Loucy (cell line): ENCODE measurements at regions not wholly inside any gene's neighbourhood (a gene's known extent, or its start where the extent isn't known, plus 50 kb on each side); places are given as distances from the start of the nearest gene placed in this dataset.

Source experiments
- H2AFZ ChIP-seq: fragments of 200-600 bp; sonication (generic); 2 replicates; pipeline ENCODE4 v1.6.0; 2016; ENCODE audit warnings: antibody characterized with exemption, mild to moderate bottlenecking, low read length, moderate library complexity
- H3F3A ChIP-seq: fragments of 200-600 bp; 2 replicates; pipeline ENCODE4 v1.6.0; 2016; ENCODE audit warnings: antibody characterized with exemption, low read depth, mild to moderate bottlenecking
- H3K27me3 ChIP-seq: fragments of 200-600 bp; sonication (generic); 2 replicates; pipeline ENCODE4 v1.6.1; 2014; ENCODE audit warnings: low read length, mild to moderate bottlenecking; ENCODE audit not compliant: insufficient read depth, poor library complexity, severe bottlenecking
- H3K36me3 ChIP-seq: fragments of 200-600 bp; sonication (generic); 2 replicates; pipeline ENCODE4 v1.6.1; 2016; ENCODE audit warnings: low read length; ENCODE audit not compliant: insufficient read depth
- H3K4me1 ChIP-seq: fragments of 200-600 bp; sonication (generic); 2 replicates; pipeline ENCODE4 v1.5.1; 2014; ENCODE audit warnings: low read length, mild to moderate bottlenecking; ENCODE audit not compliant: insufficient read depth, poor library complexity, severe bottlenecking
- H3K4me2 ChIP-seq: fragments of 200-600 bp; sonication (generic); 2 replicates; pipeline ENCODE4 v1.6.0; 2014; ENCODE audit warnings: antibody characterized with exemption, low read length, low read depth, mild to moderate bottlenecking; ENCODE audit not compliant: poor library complexity, severe bottlenecking
- H3K4me3 ChIP-seq: fragments of 200-600 bp; sonication (generic); 2 replicates; pipeline ENCODE4 v1.5.1; 2014; ENCODE audit warnings: low read length, mild to moderate bottlenecking, mixed read lengths; ENCODE audit not compliant: poor library complexity, severe bottlenecking
- H3K79me2 ChIP-seq: fragments of 200-600 bp; sonication (generic); 2 replicates; pipeline ENCODE4 v1.6.1; 2014; ENCODE audit warnings: low read length; ENCODE audit not compliant: insufficient read depth
- H3K9ac ChIP-seq: fragments of 200-600 bp; sonication (generic); 2 replicates; pipeline ENCODE4 v1.6.0; 2014; ENCODE audit warnings: mild to moderate bottlenecking, low read depth, low read length, moderate library complexity; ENCODE audit not compliant: poor library complexity, severe bottlenecking
- H3K9me2 ChIP-seq: fragments of 200-600 bp; sonication (generic); replicated peaks from 2 replicates; pipeline ENCODE4 v1.6.1; 2016; ENCODE audit warnings: low read depth, low read length, mixed read lengths
- H3K9me3 ChIP-seq: fragments of 200-600 bp; sonication (generic); 2 replicates; pipeline ENCODE4 v1.6.1; 2014; ENCODE audit warnings: mild to moderate bottlenecking, antibody characterized with exemption, low read length, low read depth; ENCODE audit not compliant: insufficient read depth
- H4K20me1 ChIP-seq: fragments of 200-600 bp; sonication (generic); 2 replicates; pipeline ENCODE4 v1.6.0; 2014; ENCODE audit warnings: antibody characterized with exemption, low read length, mild to moderate bottlenecking; ENCODE audit not compliant: insufficient read depth, poor library complexity, severe bottlenecking
- CTCF ChIP-seq: fragments of 200-600 bp; sonication (generic); conservative IDR thresholded peaks from 2 replicates; pipeline ENCODE4 v1.5.1; 2014; ENCODE audit warnings: mild to moderate bottlenecking, antibody characterized with exemption, low read length
- EZH2phosphoT487 ChIP-seq: fragments of 200-600 bp; IDR thresholded peaks from 2 replicates; pipeline ENCODE4 v1.6.1; 2018; ENCODE audit warnings: antibody characterized with exemption, mild to moderate bottlenecking, moderate library complexity, borderline replicate concordance

GRCh38 chrX:149073479-149073878, 431.6 kb downstream of the IDS start:
- H3K36me3 ChIP-seq: no peaks in the 10 kb centered on the region
- no peak overlapping the region for H3K9ac ChIP-seq
- H3F3A ChIP-seq: no peaks in the 10 kb centered on the region
- no peaks in the 10 kb centered on the region for H3K27me3 ChIP-seq
- H4K20me1 ChIP-seq: no peaks in the 10 kb centered on the region
- no peak overlapping the region for H3K4me3 ChIP-seq
- no peak overlapping the region for H3K4me2 ChIP-seq
- no peaks in the 10 kb centered on the region for H3K79me2 ChIP-seq
- no peaks in the 10 kb centered on the region for H3K9me2 ChIP-seq
- no peaks in the 10 kb centered on the region for H3K9me3 ChIP-seq
- H2AFZ ChIP-seq: no peak overlapping the region
- TF ChIP-seq CTCF: no peak
- H3K4me1 ChIP-seq: peaks cover 29% of the 10 kb centered on the region

- no peaks in the 10 kb centered on the region for H3K27me3 ChIP-seq
- no peaks in the 10 kb centered on the region for H3K79me2 ChIP-seq
- no peaks in the 10 kb centered on the region for H3K36me3 ChIP-seq
- peaks cover 26% of the 10 kb centered on the region for H3K4me1 ChIP-seq
- no peak for TF ChIP-seq CTCF
- TF ChIP-seq EZH2phosphoT487: no peak
- no peaks in the 10 kb centered on the region for H4K20me1 ChIP-seq
- no peaks in the 10 kb centered on the region for H3K9me2 ChIP-seq
- no peak overlapping the region for H2AFZ ChIP-seq
- H3K4me3 ChIP-seq: no peak overlapping the region
- no peak overlapping the region for H3K9ac ChIP-seq
- H3F3A ChIP-seq: no peaks in the 10 kb centered on the region
- no peaks in the 10 kb centered on the region for H3K9me3 ChIP-seq
- H3K4me2 ChIP-seq: no peak overlapping the region
Measured at GRCh38 chrX:149069899-149070298, 435.2 kb downstream of the IDS start.

- no peaks in the 10 kb centered on the region for H3K9me2 ChIP-seq
- no peak overlapping the region for H3K9ac ChIP-seq
- no peak overlapping the region for H2AFZ ChIP-seq
- no peaks in the 10 kb centered on the region for H4K20me1 ChIP-seq
- H3K27me3 ChIP-seq: no peaks in the 10 kb centered on the region
- H3K4me3 ChIP-seq: no peak overlapping the region
- no peaks in the 10 kb centered on the region for H3K9me3 ChIP-seq
- no peaks in the 10 kb centered on the region for H3F3A ChIP-seq
- no peaks in the 10 kb centered on the region for H3K79me2 ChIP-seq
- TF ChIP-seq EZH2phosphoT487 (no peak), CTCF (no peak)
- no peak overlapping the region for H3K4me2 ChIP-seq
- no peaks in the 10 kb centered on the region for H3K36me3 ChIP-seq
- H3K4me1 ChIP-seq: no peaks in the 10 kb centered on the region
Measured at GRCh38 chrX:149060921-149061320, 444.2 kb downstream of the IDS start.
